PC-9 (cell line): ENCODE measurements at regions not wholly inside any gene's neighbourhood (a gene's known extent, or its start where the extent isn't known, plus 50 kb on each side); places are given as distances from the start of the nearest gene placed in this dataset.

Experiments
- BruUV-seq: library from RNA; stranded (reverse); fragments of 400-500 nt; replicated peaks from 2 replicates; lab custom pipeline; 2021; lab: Mats Ljungman, UMichigan
- CTCF ChIA-PET: fragments of 300-600 bp; sonication (Branson Sonifier 250); formaldehyde crosslinking; loops from one replicate; lab custom pipeline; 2022; ENCODE audit warnings: antibody characterized with exemption; lab: Charles Lee
- POLR2A ChIA-PET: fragments of 300-600 bp; sonication (Branson Sonifier 250); formaldehyde crosslinking; loops from one replicate; lab custom pipeline; 2022; ENCODE audit warnings: antibody characterized with exemption; ENCODE audit not compliant: unreplicated experiment; lab: Charles Lee
- DNase-seq, 2 experiments: peaks; one replicate each; pipeline versions ENCODE4 v3.0.0 to v3.0.0-alpha.2; 2015 to 2022; ENCODE audit warnings: mixed read lengths in 1 of 2
- H2AFZ ChIP-seq: fragments of 200-600 bp; sonication (generic); 2 replicates; pipeline ENCODE4 v1.8.1; 2017; ENCODE audit warnings: antibody characterized with exemption
- H3F3A ChIP-seq: fragments of 200-600 bp; sonication (generic); 2 replicates; pipeline ENCODE4 v1.8.1; 2017; ENCODE audit warnings: antibody characterized with exemption, mild to moderate bottlenecking, low read depth; ENCODE audit not compliant: insufficient read depth
- H3K27ac ChIP-seq: fragments of 200-600 bp; sonication (generic); 2 replicates; pipeline ENCODE4 v1.6.1; 2016; ENCODE audit warnings: mixed run types
- H3K27me3 ChIP-seq: fragments of 200-600 bp; sonication (generic); 2 replicates; pipeline ENCODE4 v1.6.1; 2016; ENCODE audit warnings: low read depth, mixed run types; ENCODE audit not compliant: insufficient read depth
- H3K36me3 ChIP-seq: fragments of 200-600 bp; sonication (generic); 2 replicates; pipeline ENCODE4 v1.6.1; 2016; ENCODE audit warnings: low read depth, mixed run types
- H3K4me1 ChIP-seq: fragments of 200-600 bp; sonication (generic); replicated peaks from 2 replicates; pipeline ENCODE4 v1.6.1; 2016; ENCODE audit warnings: mixed run types; ENCODE audit not compliant: insufficient read depth
- H3K4me2 ChIP-seq: fragments of 200-600 bp; sonication (generic); 2 replicates; pipeline ENCODE4 v1.6.1; 2017; ENCODE audit warnings: mixed run types
- H3K4me3 ChIP-seq: fragments of 200-600 bp; sonication (generic); 2 replicates; pipeline ENCODE4 v1.6.1; 2016; ENCODE audit warnings: mixed run types
- H3K79me2 ChIP-seq: fragments of 200-600 bp; sonication (generic); 2 replicates; pipeline ENCODE4 v1.6.1; 2017; ENCODE audit warnings: low read depth, mixed run types
- H3K9me2 ChIP-seq: fragments of 200-600 bp; sonication (generic); 2 replicates; pipeline ENCODE4 v1.8.1; 2017; ENCODE audit warnings: mild to moderate bottlenecking; ENCODE audit not compliant: insufficient read depth
- H3K9me3 ChIP-seq: fragments of 200-600 bp; sonication (generic); 2 replicates; pipeline ENCODE4 v1.8.1; 2016; ENCODE audit warnings: low read depth; ENCODE audit not compliant: insufficient read depth
- H4K20me1 ChIP-seq: fragments of 200-600 bp; sonication (generic); 2 replicates; pipeline ENCODE4 v1.8.1; 2017; ENCODE audit not compliant: insufficient read depth
- EZH2 ChIP-seq: fragments of 200-600 bp; sonication (generic); IDR thresholded peaks from 2 replicates; pipeline ENCODE4 v1.8.0; 2017; ENCODE audit warnings: antibody characterized with exemption, low read depth
- intact Hi-C: fragments of 100-400 bp; cut with micrococcal nuclease; formaldehyde crosslinking; loops from one replicate; pipeline ENCODE4 v1.10.0; 2022; ENCODE audit not compliant: unreplicated experiment
- TF ChIP-seq, protein P1 (sequence below): fragments of 200-600 bp; sonication (generic); conservative IDR thresholded peaks from 2 replicates; pipeline ENCODE4 v1.6.1; 2017; ENCODE audit warnings: mixed run types, antibody characterized with exemption, mild to moderate bottlenecking, moderate library complexity

DNA sequence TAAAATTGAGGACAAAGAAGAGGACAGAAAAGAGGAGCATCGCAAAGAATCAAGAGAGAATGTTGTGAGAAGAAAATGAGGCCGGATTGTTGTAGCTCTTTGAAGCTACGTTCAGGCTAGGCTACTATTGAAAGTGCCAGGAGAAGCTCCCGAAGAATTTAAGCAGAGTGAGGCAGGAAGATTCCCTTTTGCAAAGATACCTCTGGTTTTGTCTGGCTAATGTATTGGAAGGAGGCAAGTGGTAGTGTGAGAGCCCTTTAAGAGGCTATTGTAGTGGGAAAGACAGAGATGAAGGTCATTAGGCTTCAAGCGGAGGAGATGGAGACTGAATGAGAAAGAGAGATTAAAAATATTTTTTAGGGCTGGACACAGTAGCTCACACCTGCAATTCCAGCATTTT, 476.9 kb upstream of the ADGRL2 start:
- Histone ChIP-seq H4K20me1 (no peaks in the 10 kb centered on the region), H3K9me2 (no peaks in the 10 kb centered on the region), H3K4me2 (no peak overlapping the region), H3K36me3 (no peaks in the 10 kb centered on the region), H2AFZ (no peak overlapping the region), H3F3A (no peaks in the 10 kb centered on the region), H3K27ac (no peak overlapping the region), H3K9me3 (no peaks in the 10 kb centered on the region), H3K27me3 (no peaks in the 10 kb centered on the region), H3K4me1 (peaks cover 12% of the 10 kb centered on the region), H3K79me2 (no peaks in the 10 kb centered on the region), H3K4me3 (no peak overlapping the region)
- intact Hi-C loops: no loop called here
- DNase-seq: no peak
- no TSS peak for BruUV-seq
- CTCF ChIA-PET: no interaction called here
- TF ChIP-seq, protein P1, sequence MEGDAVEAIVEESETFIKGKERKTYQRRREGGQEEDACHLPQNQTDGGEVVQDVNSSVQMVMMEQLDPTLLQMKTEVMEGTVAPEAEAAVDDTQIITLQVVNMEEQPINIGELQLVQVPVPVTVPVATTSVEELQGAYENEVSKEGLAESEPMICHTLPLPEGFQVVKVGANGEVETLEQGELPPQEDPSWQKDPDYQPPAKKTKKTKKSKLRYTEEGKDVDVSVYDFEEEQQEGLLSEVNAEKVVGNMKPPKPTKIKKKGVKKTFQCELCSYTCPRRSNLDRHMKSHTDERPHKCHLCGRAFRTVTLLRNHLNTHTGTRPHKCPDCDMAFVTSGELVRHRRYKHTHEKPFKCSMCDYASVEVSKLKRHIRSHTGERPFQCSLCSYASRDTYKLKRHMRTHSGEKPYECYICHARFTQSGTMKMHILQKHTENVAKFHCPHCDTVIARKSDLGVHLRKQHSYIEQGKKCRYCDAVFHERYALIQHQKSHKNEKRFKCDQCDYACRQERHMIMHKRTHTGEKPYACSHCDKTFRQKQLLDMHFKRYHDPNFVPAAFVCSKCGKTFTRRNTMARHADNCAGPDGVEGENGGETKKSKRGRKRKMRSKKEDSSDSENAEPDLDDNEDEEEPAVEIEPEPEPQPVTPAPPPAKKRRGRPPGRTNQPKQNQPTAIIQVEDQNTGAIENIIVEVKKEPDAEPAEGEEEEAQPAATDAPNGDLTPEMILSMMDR: no peak
- TF ChIP-seq EZH2: no peak
- POLR2A ChIA-PET: no interaction called here

DNA sequence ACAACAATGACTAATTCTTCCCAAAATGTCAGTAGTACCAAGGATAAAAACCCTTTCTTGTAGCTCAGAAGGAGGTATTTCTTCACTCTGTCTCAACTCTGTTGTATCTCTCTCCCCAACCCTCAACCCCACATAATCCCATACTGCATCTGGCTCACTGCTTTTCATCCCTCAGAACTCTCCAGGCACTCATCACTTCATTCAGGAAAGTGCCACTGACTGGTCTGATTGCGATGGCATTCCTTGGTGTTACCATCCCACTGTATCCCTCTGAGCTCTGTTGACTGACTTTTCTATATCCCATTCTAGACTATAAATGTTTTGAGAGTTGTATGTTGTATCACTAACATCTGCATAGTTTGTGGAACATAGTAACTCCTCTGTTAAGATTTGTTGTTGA, 483.5 kb upstream of the ADGRL2 start:
- Histone ChIP-seq H3F3A (no peaks in the 10 kb centered on the region), H3K9me2 (no peaks in the 10 kb centered on the region), H3K4me1 (no peaks in the 10 kb centered on the region), H4K20me1 (no peaks in the 10 kb centered on the region), H3K79me2 (no peaks in the 10 kb centered on the region), H3K4me2 (no peak overlapping the region), H3K9me3 (no peaks in the 10 kb centered on the region), H3K27me3 (no peaks in the 10 kb centered on the region), H2AFZ (no peak overlapping the region), H3K4me3 (no peak overlapping the region), H3K36me3 (no peaks in the 10 kb centered on the region), H3K27ac (no peak overlapping the region)
- TF ChIP-seq, protein P1: no peak
- DNase-seq: no peak
- intact Hi-C loops: no loop called here
- ChIA-PET CTCF (no interaction called here), POLR2A (no interaction called here)
- BruUV-seq: no TSS peak

DNA sequence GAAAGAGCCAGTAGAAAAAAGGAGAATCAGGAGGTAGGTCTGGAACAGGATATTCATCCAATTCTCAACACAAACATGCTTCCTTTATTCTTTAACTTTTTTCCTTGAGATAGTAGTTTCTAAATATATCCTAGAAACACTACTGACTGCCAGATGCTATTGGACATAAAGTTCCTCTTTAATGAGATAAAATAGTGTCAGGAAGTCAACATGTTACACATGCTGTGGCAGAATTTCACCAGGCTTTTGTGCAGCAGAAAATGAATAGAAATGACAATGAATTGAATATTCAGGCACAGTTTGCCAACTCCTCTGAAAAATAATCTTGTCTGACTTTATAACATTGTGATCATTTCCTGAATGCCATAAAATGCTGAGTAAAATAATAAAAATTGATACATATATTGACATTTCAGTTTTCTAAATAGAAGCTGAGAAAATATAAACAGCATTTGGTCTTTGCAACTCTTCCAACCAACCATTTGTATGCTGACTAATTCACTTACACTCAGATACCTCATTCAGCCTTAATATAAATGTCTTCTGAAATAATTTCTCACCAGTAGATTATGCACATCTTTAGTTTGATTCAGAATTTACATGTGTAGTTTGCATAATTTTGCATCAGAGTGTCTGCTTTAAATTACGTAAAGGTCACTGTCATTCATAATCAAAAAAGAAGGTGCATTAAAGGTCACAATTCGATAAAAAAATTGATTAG, 486.1 kb upstream of the ADGRL2 start:
- TF ChIP-seq EZH2: no peak
- TF ChIP-seq, protein P1: no peak
- no peaks in the 10 kb centered on the region for H3K4me1 ChIP-seq
- no peaks in the 10 kb centered on the region for H3F3A ChIP-seq
- H3K4me3 ChIP-seq: no peak overlapping the region
- H3K79me2 ChIP-seq: no peaks in the 10 kb centered on the region
- 0 out of 2 replicates have a peak, but pooled peaks cover 4% of the 10 kb centered on the region for H3K9me2 ChIP-seq
- BruUV-seq: no TSS peak
- POLR2A ChIA-PET: no interaction called here
- no peak overlapping the region for H3K4me2 ChIP-seq
- no peak for DNase-seq
- H2AFZ ChIP-seq: no peak overlapping the region
- H3K27me3 ChIP-seq: no peaks in the 10 kb centered on the region
- H3K9me3 ChIP-seq: no peaks in the 10 kb centered on the region
- H3K36me3 ChIP-seq: no peaks in the 10 kb centered on the region
- no peak overlapping the region for H3K27ac ChIP-seq
- no peaks in the 10 kb centered on the region for H4K20me1 ChIP-seq
- intact Hi-C loops: no loop called here
- CTCF ChIA-PET: no interaction called here
